IPS-NIHi7 (cell line): ENCODE measurements at regions not wholly inside any gene's neighbourhood (a gene's known extent, or its start where the extent isn't known, plus 50 kb on each side); places are given as distances from the start of the nearest gene placed in this dataset.
A peak's percentile ranks its signal among the peaks of the same experiment; 100 is the strongest.

ENCODE experiments used
- DNase-seq: peaks from one replicate; pipeline ENCODE4 v3.0.0; 2012; ENCODE audit warnings: mixed read lengths; ENCODE audit errors: extremely low spot score

DNA sequence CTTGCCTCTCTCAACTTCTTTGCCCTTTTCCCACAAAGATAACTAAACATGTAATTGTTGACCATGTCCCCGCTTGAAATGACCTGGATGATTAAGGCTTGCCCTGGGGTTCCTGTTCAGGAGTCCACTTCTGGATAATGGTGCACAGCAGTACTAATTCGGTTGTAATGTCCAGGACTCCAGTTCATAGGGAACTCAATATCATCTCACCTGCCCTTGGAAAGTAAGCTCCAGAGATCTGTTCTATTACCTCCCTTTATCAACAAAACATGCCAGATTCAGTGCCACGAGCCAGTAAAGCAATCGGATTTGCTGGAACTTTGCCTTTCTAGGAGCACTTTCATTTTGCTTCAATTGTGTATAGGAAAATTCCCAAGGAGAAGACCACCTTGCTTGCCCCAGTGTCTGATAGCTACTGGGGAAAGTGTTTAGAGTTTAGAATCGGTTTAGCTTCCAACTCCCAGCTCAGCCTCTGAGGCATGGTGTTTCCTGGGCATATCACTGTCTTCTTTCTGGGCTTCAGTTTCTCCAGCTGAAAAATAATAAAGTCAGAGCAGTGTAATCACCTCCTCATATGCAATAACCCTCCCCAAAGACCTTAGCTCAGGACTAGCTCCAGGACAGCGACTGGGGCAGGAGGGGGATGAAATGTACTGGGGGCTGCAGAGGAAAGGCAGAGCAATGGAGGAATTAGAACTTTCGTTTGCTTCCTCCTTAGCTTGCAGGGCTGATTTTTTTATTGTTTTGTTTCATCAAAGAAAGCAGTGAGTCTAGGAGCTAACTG is 162.6 kb upstream of the CYRIA start:
- no peak for DNase-seq

DNA sequence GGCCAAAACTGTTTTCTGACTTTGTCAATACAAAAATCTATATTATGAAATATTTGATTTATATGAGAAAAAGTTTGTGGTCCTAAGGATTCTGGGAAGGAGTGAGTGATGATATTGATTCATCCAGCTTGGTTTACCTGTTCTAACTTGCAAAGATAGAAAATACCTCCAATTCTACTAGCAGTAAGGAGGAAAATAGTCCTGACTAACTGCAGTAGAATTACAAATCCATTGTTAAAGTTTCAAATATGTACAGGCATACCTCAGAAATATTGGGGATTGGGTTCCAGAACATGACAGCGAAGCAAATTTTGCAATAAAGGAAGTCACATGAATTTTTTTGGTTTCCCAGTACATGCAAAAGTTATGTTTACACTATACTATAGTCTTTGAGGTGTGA is 158.8 kb upstream of the CYRIA start:
- DNase-seq: no peak

GRCh38 chr2:16821692-16822091 is 156.1 kb upstream of the CYRIA start:
- DNase-seq: no peak

DNA sequence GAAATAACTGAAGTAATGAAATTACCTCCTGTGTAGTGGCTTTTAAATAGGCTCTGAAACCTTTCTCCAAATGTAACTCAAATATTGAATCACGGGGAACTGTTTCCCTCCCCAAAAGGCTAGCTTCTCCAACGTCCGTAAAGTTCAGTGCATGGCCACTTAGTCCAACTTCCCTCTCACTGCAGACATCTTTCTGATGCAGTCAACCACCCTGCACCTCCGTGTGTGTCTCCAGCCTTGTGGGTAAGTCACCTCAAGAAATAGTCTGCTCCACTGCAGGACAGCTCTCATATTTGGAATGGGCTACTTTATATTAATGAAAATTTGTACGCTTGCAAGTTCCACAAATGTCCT is 152.5 kb upstream of the CYRIA start:
- DNase-seq: no peak

DNA sequence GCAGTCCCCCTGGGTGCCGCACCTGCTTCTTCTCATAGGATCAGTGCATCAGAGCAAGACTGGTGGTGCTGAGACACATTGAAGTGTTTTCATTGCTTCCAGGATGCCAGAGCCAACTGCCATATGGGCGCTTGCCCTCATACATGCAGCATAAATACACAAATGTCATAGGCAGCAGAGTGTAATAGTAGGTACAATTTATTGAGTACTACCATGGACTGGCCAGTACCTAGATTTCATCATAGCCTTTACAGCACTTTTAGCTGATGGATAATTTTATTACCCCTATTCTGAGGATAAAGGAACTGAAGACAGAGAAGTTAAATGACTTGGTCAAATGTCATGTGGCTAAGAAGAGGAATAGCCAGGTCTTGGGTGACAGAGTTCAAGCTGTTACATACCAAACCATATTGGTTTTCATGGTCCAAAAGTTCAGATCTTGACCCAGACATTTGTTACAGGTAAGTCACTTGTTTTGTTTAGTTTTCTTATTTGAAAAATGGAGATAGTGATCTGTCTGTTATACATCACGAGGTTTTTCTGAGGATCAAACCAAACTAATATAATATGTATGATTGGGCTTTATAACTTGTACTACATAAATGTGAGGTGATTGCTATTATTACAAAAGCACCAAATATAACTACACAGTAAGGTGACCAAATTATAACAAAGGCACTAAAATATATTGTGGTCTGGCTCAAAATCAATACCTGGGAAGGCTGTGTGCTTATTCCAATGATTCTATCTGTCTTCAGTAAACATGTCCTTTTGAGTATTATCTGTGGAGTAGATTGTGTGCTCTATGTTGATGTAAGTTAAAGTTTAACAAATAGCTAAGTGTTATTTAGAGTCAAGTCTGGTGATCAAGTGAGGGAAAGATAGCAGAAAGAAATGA is 151.9 kb upstream of the CYRIA start:
- DNase-seq: no peak

DNA sequence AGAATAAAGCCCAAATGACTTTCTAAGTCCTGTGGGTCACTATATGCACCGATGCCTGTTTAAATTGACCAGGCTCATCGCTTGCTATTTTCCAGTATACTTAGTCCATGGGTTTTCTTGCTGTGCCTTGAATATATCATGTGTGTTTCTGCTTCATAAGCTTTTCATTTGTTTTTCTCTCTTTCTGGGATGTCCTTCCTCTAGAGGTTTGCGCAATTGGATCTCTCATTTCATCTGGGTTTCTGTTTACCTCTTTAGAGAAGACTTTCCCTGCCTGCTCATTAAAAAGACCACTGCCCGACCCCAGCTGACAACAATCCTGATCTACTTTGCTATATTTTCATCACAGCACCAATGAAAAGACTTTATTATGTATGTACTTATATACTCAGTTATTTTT is 150.9 kb upstream of the CYRIA start:
- no peak for DNase-seq

DNA sequence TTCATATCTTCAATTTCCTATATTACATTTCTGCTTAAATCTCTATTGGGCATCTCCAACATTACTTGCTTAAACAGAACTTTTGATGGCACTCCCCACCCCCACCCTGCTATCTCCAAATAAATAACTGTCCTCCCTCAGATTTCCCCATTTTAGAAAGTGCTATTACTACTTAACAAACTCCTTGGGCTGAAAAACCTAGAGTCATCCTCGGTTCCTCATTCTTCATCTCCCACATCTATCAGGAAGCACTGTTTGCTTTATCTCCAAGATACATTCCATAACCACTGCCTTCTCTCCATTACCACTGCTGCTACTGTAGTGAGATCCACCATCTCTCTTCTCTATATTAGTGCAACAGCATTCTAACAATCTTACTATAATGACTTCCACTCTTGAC is 150.4 kb upstream of the CYRIA start:
- no peak for DNase-seq

GRCh38 chr2:16813593-16813992 is 148.0 kb upstream of the CYRIA start:
- no peak for DNase-seq

DNA sequence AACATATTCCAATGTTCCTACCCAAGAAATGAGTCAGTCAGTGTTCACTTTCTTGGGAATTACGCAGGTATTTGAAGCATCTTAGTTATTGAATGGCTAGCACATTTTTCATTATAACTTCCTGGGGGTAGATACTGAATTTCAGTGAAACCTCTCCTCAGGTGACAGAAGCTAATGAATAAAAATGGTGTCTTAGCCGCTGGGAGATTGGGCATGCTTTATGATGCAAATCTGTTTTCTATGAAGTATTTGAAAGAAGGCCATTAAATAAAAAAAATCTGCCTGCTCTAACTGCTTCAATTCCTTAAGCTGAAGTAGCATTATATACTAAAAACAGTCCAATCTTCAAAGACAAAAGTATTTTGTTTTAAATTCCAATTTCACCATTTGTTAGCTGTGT is 132.8 kb upstream of the CYRIA start:
- DNase-seq: no peak

DNA sequence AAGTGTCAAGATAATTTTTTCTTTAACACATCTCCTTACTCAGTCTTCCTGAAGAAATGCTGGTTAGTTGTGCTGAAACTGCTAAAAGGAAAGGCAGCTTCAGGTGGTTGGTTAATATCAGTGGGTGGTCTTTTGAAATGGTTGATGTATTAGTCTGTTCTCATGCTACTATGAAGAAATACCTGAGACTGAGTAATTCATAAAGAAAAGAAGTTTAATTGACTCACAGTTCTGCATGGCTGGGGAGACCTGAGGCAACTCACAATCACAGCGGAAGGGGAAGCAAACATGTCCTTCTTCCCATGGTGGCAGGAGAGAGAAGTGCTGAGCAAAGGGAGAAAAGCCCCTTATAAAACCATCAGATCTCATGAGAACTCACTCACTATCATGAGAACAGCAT is 125.9 kb upstream of the CYRIA start:
- no peak for DNase-seq

DNA sequence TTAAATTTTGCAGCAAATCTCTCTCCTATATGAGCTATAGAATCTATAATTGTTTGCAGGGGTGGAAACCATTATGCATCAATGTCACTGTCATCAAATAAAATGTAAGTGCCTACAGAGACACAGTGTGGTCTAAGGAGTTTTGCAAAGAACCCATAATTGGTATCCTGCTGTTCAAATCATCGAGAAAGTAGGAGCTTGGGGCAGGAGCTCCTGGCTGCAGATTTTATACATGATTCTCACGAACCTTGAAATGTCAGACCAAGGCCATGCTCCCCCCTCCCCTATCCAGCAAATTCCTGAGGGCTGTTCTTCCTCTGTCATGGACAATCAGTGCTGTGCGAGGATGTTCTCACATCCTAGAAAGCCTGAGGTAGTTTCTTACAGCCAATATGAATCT is 119.5 kb upstream of the CYRIA start:
- DNase-seq: no peak

DNA sequence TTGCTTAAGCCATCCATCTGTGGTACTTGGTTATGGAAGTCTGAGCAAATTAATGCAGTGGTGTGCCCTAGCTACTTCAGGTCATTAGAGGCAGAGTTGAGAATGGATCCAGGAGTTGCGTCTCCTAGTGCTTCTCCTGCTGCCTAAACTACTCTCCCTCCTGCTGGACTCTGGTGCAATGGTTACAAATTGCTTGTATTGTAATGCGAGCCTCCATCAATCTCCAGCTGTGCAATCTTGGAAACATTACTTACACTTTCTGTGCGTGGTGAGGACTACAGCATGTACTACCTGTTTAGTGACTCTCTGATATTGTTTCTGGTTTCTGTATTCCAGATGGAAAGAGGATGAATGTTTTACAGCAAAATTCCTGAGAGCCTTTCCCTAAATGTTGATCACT is 119.0 kb upstream of the CYRIA start:
- no peak for DNase-seq

DNA sequence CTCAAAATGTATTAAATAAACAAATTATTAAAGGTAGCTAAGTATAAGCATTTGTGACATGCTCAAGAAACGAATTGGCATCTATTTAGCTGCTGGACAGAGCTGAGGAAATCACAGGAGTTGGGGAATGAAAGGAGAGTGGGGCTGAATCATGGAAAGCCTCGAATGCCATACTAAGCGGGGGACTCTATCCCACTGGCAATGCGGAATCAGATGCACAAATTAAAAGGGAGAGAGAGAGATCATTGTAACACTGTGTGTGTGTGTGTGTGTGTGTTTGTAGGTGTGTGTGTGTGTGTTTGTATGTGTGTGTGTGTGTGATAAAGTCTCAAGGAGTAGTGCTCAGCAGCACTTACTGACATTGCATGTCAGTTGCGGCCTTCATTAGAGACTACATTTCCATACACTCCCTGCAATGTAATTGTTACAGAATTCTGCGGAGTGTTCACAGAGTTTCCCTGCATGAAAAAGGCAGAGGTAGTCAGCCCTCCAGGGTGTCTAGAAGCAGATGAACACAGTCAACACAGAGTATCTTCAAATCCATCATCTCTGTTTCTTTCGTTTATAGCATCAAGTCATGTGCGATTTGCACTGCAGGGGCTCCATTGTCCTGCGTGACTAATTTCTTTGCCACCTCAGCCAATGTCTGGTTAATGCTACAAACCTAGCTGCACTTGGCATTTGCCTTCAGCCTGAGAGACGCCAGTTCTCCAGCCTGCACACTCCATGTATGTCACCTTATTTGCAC is 111.7 kb upstream of the CYRIA start:
- DNase-seq: no peak

- DNase-seq: no peak
These were observed 110.2 kb upstream of the CYRIA start for GRCh38 chr2:16775899-16776231.

DNA sequence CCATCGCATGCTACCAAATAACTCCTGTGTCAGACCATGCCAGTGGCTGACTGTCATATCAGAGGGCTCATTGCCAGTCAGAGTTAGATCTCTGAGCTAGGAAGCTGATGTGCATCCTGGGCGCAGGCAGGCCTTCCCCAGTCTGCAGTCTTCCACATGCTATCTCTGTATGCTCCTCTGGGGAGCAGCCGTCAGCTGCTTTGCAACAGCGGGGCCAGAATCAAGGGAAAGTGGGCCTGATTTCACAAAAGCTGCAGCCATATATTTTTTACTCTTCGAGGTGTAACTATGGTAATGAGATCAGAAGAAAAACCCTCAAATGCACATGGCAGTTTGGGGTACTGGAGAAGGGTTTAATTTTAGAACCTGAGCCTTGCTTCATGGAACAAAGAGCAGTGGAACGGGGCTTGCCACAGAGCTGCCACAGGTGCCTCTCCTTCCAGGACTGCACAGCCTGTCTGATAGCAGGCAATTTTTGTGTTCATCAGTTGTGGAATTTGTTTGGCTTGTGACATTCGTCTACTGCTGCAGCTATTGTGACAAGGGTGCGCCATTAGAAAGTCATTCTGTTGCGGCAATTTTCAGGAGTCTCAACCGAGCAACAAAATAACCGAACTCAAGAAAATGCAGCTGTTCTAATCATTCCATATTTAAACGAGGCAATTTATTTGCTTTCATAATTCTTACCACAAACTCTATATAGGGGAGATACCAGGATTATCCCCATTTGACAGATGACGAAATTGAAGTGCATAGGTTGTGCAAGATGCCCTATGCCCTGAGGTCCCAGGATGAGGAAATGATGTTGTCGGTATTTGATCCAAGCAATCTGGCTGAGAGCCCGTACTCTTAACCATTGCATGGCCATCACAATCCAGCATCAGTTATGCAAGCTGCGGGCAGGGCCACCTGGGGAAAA is 109.6 kb upstream of the CYRIA start:
- DNase-seq: peak; percentile 74

GRCh38 chr2:16774091-16774490 is 108.5 kb upstream of the CYRIA start:
- no peak for DNase-seq

DNA sequence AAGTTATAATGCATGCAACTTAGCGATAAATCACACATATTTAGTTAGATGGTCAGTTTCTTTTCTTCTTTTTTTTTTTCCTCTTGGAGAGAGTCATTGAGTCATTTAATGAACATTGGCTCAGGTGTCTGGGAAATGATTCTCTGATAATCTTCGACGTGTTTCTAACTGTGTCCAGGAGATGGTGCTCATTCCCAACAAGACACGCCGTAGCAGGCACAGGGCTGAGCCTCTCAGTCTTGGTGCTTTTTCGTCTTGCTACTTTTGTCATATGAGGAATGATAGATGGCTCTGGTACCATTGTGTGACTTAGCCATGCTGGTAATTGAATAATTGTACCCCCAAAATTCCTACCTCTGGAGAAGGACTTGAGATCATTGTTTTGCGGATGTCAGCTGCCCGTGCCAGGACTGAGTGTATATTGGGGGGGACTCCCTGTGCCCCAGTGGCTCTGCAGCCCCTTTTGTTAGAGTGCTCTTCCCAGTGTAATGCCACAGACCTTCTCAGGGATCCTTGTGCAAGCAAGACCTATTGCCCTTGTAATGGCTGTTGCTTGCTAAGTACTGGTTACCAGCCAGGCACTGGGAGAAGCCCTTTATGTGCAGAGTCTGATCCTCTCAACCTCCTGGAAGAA is 107.6 kb upstream of the CYRIA start:
- DNase-seq: peak; percentile 70

DNA sequence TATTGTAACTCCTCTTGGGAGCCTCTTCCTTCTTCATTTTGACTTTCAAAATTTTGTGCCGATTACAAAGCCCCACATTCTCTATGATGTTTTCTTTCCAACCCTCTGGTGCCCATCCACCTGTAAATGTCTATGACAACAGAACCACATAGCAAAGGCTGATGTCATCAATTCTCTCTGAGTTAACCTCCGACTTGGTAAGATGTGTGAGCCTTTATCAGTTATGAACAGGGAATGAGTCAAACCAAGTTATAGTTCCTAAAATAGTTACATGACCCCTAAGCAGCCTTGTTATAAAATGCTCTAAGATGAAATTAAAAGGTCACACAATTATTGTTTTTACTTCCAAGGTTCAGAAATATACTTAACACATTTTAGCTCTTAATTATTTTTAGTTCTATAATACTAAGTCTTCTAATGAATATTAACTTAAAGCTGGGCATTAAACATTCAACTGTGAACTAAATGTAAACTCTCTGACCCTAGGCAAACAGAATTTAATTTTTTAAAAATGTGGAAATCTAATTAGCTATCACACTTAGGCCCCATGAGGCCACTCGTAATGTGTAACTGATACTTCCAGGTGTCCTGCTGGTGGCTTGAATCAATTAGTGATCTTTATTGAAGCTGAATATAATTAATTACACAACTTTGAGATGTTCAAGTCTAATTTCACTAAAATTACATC is 102.3 kb upstream of the CYRIA start:
- DNase-seq: no peak

DNA sequence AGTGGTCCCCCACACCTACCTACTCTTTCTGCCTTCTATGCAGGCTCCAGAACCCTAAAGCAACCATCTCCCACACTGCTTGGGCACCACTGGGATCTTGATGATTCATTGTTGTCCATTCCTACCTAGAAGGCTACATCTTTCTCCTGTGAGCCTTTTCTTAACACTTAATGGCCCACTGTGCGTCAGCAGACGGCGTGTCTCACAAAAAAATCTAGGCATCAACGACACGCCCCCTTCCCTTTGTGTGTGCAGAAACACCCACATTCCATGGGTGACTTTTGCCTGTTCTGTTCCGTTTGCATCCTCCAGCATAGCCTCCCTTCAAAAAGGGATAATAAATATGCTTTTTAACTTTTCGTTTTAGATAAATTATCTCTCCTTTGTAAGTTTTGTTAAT is 99.7 kb upstream of the CYRIA start:
- DNase-seq: no peak

DNA sequence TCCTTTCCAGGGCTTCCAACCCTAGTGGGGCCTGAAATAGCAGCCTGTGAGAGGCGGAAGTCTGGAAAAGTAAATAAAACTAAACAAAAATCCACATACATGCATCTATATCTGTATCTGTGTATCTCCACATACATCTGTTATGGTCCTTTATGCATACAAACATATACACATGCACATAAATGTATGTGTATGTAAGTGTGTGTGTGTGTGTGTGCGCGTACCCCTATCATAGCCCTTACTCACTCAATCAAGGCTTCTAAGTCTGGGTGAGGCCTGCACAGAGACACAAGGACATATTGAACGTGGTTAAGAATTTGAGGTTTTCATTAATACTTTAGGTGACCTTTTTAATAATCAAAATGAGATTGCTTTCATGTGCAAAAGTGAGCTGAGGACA is 98.9 kb upstream of the CYRIA start:
- no peak for DNase-seq

DNA sequence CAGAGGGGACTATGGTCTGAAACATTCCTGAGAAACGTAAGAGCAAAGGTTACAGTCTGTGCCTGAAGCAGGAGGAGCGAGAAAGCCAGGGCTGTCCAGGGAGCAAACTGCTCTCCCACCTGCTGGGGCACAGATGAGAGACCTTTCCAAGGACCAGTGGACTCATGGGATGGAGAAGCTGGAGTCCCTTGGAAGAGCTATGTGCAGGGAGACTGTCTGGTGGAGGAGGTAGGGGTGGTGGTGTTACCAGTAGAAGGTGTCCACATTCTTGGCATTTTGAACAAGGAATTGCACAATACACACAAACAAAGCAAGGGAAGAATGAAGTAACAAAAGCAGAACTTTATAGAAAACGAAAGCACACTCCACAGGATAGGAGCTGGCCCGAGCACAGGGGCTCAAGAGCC is 97.9 kb upstream of the CYRIA start:
- DNase-seq: no peak
